Muscle layer of duodenum (tissue), 2 donors: ENCODE measurements at regions not wholly inside any gene's neighbourhood (a gene's known extent, or its start where the extent isn't known, plus 50 kb on each side); places are given as distances from the start of the nearest gene placed in this dataset.

Experiments
- H3K27ac ChIP-seq: one replicate; pipeline ENCODE4 v1.7.0; 2013; ENCODE audit warnings: mild to moderate bottlenecking, low read length
- H3K27me3 ChIP-seq: one replicate; pipeline ENCODE4 v1.7.0; 2013; ENCODE audit warnings: low read depth, mild to moderate bottlenecking, control low read depth, low read length
- H3K36me3 ChIP-seq, 2 donors: one replicate each; pipeline ENCODE4 v1.7.0; 2013; ENCODE audit warnings: low read length in 2 of 2, control low read depth in 1 of 2, mild to moderate bottlenecking in 1 of 2; ENCODE audit not compliant: insufficient read depth in 2 of 2, control insufficient read depth in 1 of 2
- H3K4me1 ChIP-seq, 2 donors: one replicate each; pipeline ENCODE4 v1.7.0; 2013; ENCODE audit warnings: low read length in 2 of 2, mild to moderate bottlenecking in 2 of 2, control low read depth in 1 of 2, moderate library complexity in 1 of 2; ENCODE audit not compliant: insufficient read depth in 2 of 2, control insufficient read depth in 1 of 2
- H3K4me3 ChIP-seq, 2 donors: one replicate each; pipeline ENCODE4 v1.7.0; 2013; ENCODE audit warnings: low read length in 2 of 2, low read depth in 1 of 2, mild to moderate bottlenecking in 1 of 2
- H3K9me3 ChIP-seq, 2 donors: one replicate each; pipeline ENCODE4 v1.7.0; 2013; ENCODE audit warnings: low read length in 2 of 2, control low read depth in 1 of 2, mild to moderate bottlenecking in 1 of 2; ENCODE audit not compliant: control insufficient read depth in 1 of 2
- donor health status: healthy.

GRCh38 chr13:44267980-44268379 lies 105.6 kb upstream of the SERP2 start:
- H3K27ac ChIP-seq: no peak overlapping the region
- H3K27me3 ChIP-seq: no peaks in the 10 kb centered on the region
- peaks cover 0 to 10% of the 10 kb centered on the region in 2 donors for H3K4me1 ChIP-seq
- no peaks in the 10 kb centered on the region for H3K9me3 ChIP-seq
- no peaks in the 10 kb centered on the region for H3K36me3 ChIP-seq
- no peak overlapping the region for H3K4me3 ChIP-seq

GRCh38 chr13:44268980-44269379 lies 104.6 kb upstream of the SERP2 start:
- Histone ChIP-seq H3K4me3 (no peak overlapping the region), H3K4me1 (peaks cover 3 to 15% of the 10 kb centered on the region in 2 donors), H3K36me3 (no peaks in the 10 kb centered on the region), H3K9me3 (no peaks in the 10 kb centered on the region), H3K27ac (no peak overlapping the region), H3K27me3 (no peaks in the 10 kb centered on the region)

- H3K4me1 ChIP-seq: peaks cover 12 to 23% of the 10 kb centered on the region in 2 donors
- H3K27me3 ChIP-seq: no peaks in the 10 kb centered on the region
- no peaks in the 10 kb centered on the region for H3K36me3 ChIP-seq
- H3K4me3 ChIP-seq: no peak overlapping the region
- peak overlapping the region; percentile 35 for H3K27ac ChIP-seq
- H3K9me3 ChIP-seq: no peaks in the 10 kb centered on the region
These were observed 103.5 kb upstream of the SERP2 start for GRCh38 chr13:44270150-44270549.

- Histone ChIP-seq H3K4me3 (peak overlapping the region in 1 of 2 donors; percentile 19), H3K4me1 (peaks cover 12 to 26% of the 10 kb centered on the region in 2 donors), H3K36me3 (no peaks in the 10 kb centered on the region), H3K9me3 (no peaks in the 10 kb centered on the region), H3K27me3 (no peaks in the 10 kb centered on the region), H3K27ac (peak overlapping the region; percentile 35)
These were observed 102.6 kb upstream of the SERP2 start for GRCh38 chr13:44271031-44271455.

DNA sequence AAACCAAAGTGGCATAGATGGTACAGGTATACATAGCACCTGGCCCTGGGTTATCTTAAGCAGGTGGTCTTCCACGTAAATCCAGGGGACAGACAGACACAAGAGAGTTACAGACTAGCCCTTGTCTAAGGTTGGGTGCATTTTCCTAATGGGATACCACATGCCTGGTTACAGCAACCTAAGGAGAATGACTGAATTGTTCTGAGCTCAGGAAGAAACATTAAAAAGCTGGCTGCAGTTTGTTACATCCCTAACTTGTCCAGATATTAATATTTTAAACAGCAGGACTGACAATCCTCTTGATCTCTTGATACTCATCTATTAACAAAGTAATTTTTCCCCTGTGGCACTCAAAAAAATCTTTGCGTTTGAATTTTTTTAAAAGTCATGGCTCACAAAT lies 102.2 kb upstream of the SERP2 start:
- H3K27ac ChIP-seq: peak overlapping the region; percentile 35
- no peaks in the 10 kb centered on the region for H3K9me3 ChIP-seq
- H3K4me3 ChIP-seq: peak overlapping the region in 1 of 2 donors; percentile 19
- H3K4me1 ChIP-seq: peaks cover 12 to 26% of the 10 kb centered on the region in 2 donors
- no peaks in the 10 kb centered on the region for H3K27me3 ChIP-seq
- no peaks in the 10 kb centered on the region for H3K36me3 ChIP-seq

- H3K27me3 ChIP-seq: no peaks in the 10 kb centered on the region
- H3K9me3 ChIP-seq: no peaks in the 10 kb centered on the region
- H3K4me1 ChIP-seq: peaks cover 12 to 26% of the 10 kb centered on the region in 2 donors
- peak overlapping the region; percentile 35 for H3K27ac ChIP-seq
- no peaks in the 10 kb centered on the region for H3K36me3 ChIP-seq
- no peak overlapping the region for H3K4me3 ChIP-seq
These were observed 101.7 kb upstream of the SERP2 start for GRCh38 chr13:44271915-44272341.

- Histone ChIP-seq H3K4me1 (peaks cover 12 to 26% of the 10 kb centered on the region in 2 donors), H3K27ac (peak overlapping the region; percentile 35), H3K36me3 (no peaks in the 10 kb centered on the region), H3K27me3 (no peaks in the 10 kb centered on the region), H3K4me3 (no peak overlapping the region), H3K9me3 (no peaks in the 10 kb centered on the region)
These were observed 100.9 kb upstream of the SERP2 start for GRCh38 chr13:44272692-44273091.

DNA sequence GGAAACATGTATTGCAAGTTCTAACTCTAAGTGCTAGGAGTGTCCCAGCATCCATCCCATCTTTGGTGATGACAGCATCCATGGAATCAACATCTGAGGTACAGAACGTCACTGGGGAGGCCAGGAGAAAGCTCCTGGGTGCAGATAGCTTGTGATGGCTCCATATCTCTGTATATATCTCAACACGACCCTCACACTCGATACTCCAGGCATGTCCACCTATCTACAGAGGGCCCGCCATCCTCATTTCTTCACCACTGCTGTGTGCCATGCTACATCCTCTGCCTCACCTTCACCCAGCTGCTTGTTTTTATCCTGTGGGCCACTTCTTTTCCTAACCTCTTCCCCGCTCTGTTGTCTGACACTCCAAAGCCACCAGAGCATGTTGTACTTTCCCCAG lies 100.4 kb upstream of the SERP2 start:
- no peaks in the 10 kb centered on the region for H3K36me3 ChIP-seq
- H3K27ac ChIP-seq: peak overlapping the region; percentile 88
- H3K4me1 ChIP-seq: peaks cover 12 to 28% of the 10 kb centered on the region in 2 donors

DNA sequence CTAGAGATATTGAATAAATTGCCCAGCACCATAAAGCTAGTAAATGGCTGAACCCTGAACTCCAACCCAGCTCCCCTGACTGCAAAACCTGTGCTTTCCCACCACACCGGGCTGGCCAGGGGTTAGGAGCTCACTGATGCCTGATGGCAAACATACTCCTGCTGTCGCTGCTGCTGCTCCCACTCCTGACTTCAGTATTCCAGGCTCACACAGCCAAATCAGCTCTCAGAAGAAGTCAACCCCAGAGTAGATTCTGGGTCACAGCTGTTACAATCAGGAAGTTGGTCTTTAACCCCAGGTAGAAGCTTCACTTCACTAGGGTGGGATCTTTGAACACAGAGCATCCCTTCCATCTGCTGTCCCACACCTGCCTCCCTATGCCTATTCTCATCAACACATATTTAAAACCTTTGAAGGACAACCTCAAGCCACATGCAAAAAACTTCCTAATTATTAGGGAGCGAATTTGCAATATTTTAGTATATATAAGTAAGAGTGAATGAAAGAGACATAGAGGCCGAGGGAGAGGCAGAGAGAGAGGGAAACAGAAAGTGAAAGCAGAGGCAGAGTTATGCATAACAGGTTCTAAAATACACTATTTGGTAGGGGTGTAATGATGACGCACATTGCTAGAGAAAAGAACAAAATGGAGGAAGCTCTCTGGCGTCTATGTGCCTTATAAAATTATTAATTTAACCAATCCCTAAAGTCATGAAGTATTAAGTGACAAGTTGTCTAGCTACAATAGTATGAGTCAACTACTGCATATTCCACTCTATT lies 99.4 kb upstream of the SERP2 start:
- Histone ChIP-seq H3K4me3 (peak overlapping the region; percentile 23 to 41), H3K4me1 (peaks cover 12 to 32% of the 10 kb centered on the region in 2 donors), H3K27ac (peak overlapping the region; percentile 88), H3K9me3 (no peaks in the 10 kb centered on the region), H3K36me3 (no peaks in the 10 kb centered on the region), H3K27me3 (no peaks in the 10 kb centered on the region)

More for the DNA sequence above, 100.4 kb upstream of the SERP2 start:
- no peaks in the 10 kb centered on the region for H3K9me3 ChIP-seq
- no peak overlapping the region for H3K4me3 ChIP-seq
- H3K27me3 ChIP-seq: no peaks in the 10 kb centered on the region

- H3K27me3 ChIP-seq: no peaks in the 10 kb centered on the region
- H3K9me3 ChIP-seq: no peaks in the 10 kb centered on the region
- peak overlapping the region; percentile 88 for H3K27ac ChIP-seq
- no peaks in the 10 kb centered on the region for H3K36me3 ChIP-seq
- H3K4me3 ChIP-seq: peak overlapping the region; percentile 23 to 41
- peaks cover 12 to 32% of the 10 kb centered on the region in 2 donors for H3K4me1 ChIP-seq
These were observed 98.8 kb upstream of the SERP2 start for GRCh38 chr13:44274771-44275205.

DNA sequence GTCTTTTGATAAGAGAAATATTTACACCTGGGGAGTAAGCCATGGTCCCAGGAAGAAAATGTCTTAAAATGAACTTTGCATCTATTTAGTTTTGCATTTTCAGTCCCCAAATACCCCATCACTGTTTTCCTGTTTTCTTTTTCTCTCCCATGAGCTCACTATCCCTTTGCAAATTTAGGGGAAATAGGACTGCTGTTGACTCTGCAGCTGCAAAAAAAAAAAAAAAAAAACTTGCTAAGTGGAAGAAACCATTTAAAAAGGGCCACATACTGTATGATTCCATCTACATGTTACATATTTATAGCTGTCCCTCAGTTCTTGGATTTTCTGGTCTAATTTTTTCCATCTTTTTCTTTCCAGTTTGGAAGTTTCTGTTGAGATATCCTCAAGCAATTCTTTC lies 98.2 kb upstream of the SERP2 start:
- Histone ChIP-seq H3K4me3 (peak overlapping the region in 1 of 2 donors; percentile 23), H3K36me3 (no peaks in the 10 kb centered on the region), H3K27me3 (no peaks in the 10 kb centered on the region), H3K27ac (no peak overlapping the region), H3K4me1 (peaks cover 12 to 32% of the 10 kb centered on the region in 2 donors), H3K9me3 (no peaks in the 10 kb centered on the region)
